K562 (cell line): ENCODE measurements at regions not wholly inside any gene's neighbourhood (a gene's known extent, or its start where the extent isn't known, plus 50 kb on each side); places are given as distances from the start of the nearest gene placed in this dataset.
A peak's percentile ranks its signal among the peaks of the same experiment; 100 is the strongest.

Experiments
- ATAC-seq: fragments of 200-7000 bp; cut with Tn5 transposase; 3 replicates; pipeline ENCODE4 v1.9.1; 2020; ENCODE audit warnings: moderate library complexity
- BruUV-seq: library from RNA; stranded (reverse); fragments of 400-500 nt; replicated peaks from 2 replicates; lab custom pipeline; 2021; lab: Mats Ljungman, UMichigan
- CTCF ChIA-PET: fragments of 300-600 bp; formaldehyde crosslinking; extraction: SDS; loops from one replicate; lab custom pipeline; 2021; ENCODE audit warnings: low intra/inter-chr PET ratio; lab: Yijun Ruan, JAX
- POLR2A ChIA-PET: fragments of 300-600, 350-650 bp; sonication (Branson Sonifier 250); formaldehyde crosslinking; extraction: SDS; loops from one replicate; lab custom pipeline; 2021; ENCODE audit warnings: antibody characterized with exemption, inconsistent platforms; lab: Yijun Ruan, JAX
- DNase-seq, 4 experiments: peaks; one replicate each; pipeline versions ENCODE4 v3.0.0 to v3.0.0-alpha.2; 2011 to 2018; ENCODE audit warnings: low spot score in 3 of 4, mixed read lengths in 3 of 4; ENCODE audit errors: extremely low read depth in 1 of 4
- FAIRE-seq: peaks from 2 replicates; lab custom pipeline; 2011; peaks lifted over from hg19 to GRCh38; lab: Jason Lieb, UNC
- H2AFZ ChIP-seq: 2 replicates; pipeline ENCODE4 v1.6.0; 2011; ENCODE audit warnings: low read depth, low read length, control low read depth, inconsistent platforms
- H3K27ac ChIP-seq: fragments of 200-600 bp; 3 replicates; pipeline ENCODE4 v1.8.0; 2011; ENCODE audit warnings: low read depth, mild to moderate bottlenecking, control low read depth, inconsistent platforms, low read length, moderate library complexity, mixed read lengths; ENCODE audit errors: extremely low read depth
- H3K27me3 ChIP-seq, 2 experiments: fragments of 300-600 bp in 1 of 2; 2 replicates in 1 of 2; 3 replicates in 1 of 2; pipeline versions ENCODE4 v1.6.0 to v1.8.0; 2011; ENCODE audit warnings: inconsistent platforms in 2 of 2, low read length in 2 of 2, mild to moderate bottlenecking in 1 of 2, mixed read lengths in 1 of 2, moderate library complexity in 1 of 2; ENCODE audit not compliant: control insufficient read depth in 2 of 2, insufficient read depth in 2 of 2
- H3K36me3 ChIP-seq: fragments of 300-600 bp; 3 replicates; pipeline ENCODE4 v1.8.0; 2011; ENCODE audit warnings: mild to moderate bottlenecking, low read length, inconsistent platforms; ENCODE audit not compliant: control insufficient read depth, insufficient read depth
- H3K4me1 ChIP-seq, 2 experiments: fragments of 200-600 bp in 1 of 2; replicated peaks in 1 of 2; 2 replicates in 1 of 2; 3 replicates in 1 of 2; pipeline versions ENCODE4 v1.5.1 to v1.8.0; 2011; ENCODE audit warnings: inconsistent platforms in 2 of 2, low read length in 2 of 2, mild to moderate bottlenecking in 1 of 2, mixed read lengths in 1 of 2, moderate library complexity in 1 of 2; ENCODE audit not compliant: control insufficient read depth in 2 of 2, insufficient read depth in 2 of 2
- H3K4me2 ChIP-seq: 2 replicates; pipeline ENCODE4 v1.6.1; 2011; ENCODE audit warnings: low read length, control low read depth, inconsistent platforms, mixed read lengths; ENCODE audit not compliant: insufficient read depth
- H3K4me3 ChIP-seq: fragments of 200-600 bp; sonication (generic), shearing (Covaris generic); 2 replicates; pipeline ENCODE4 v1.5.1; 2016; ENCODE audit warnings: control low read depth, inconsistent platforms
- H3K79me2 ChIP-seq: fragments of 200-600 bp; 3 replicates; pipeline ENCODE4 v1.8.0; 2011; ENCODE audit warnings: low read length, inconsistent platforms; ENCODE audit not compliant: control insufficient read depth, insufficient read depth
- H3K9ac ChIP-seq, 2 experiments: 2 replicates each; pipeline versions ENCODE4 v1.6.0 to v1.6.1; 2011; ENCODE audit warnings: low read depth in 2 of 2, low read length in 2 of 2, control low read depth in 1 of 2, inconsistent platforms in 1 of 2, mild to moderate bottlenecking in 1 of 2, mixed read lengths in 1 of 2; ENCODE audit not compliant: insufficient read depth in 1 of 2
- H3K9me1 ChIP-seq: one replicate; pipeline ENCODE4 v1.6.0; 2011; ENCODE audit warnings: inconsistent platforms, mild to moderate bottlenecking, low read length, moderate library complexity; ENCODE audit not compliant: control insufficient read depth, insufficient read depth
- H3K9me3 ChIP-seq: replicated peaks from 2 replicates; pipeline ENCODE4 v1.5.1; 2011; ENCODE audit warnings: low read depth, low read length, inconsistent platforms; ENCODE audit not compliant: control insufficient read depth, insufficient read depth
- H4K20me1 ChIP-seq: replicated peaks from 2 replicates; pipeline ENCODE4 v1.6.1; 2011; ENCODE audit warnings: low read length, inconsistent platforms, mixed read lengths; ENCODE audit not compliant: control insufficient read depth, insufficient read depth
- CBFA2T2 ChIP-seq: fragments of 450-650 bp; conservative IDR thresholded peaks from 2 replicates; pipeline ENCODE4 v1.6.1; 2017; ENCODE audit warnings: mild to moderate bottlenecking
- CREBBP ChIP-seq: IDR thresholded peaks from one replicate; pipeline ENCODE4 v1.6.1; 2012; ENCODE audit warnings: low read depth, mild to moderate bottlenecking, control low read depth, inconsistent platforms, low read length
- CREM ChIP-seq: IDR thresholded peaks from 2 replicates; pipeline ENCODE4 v1.6.1; 2014; ENCODE audit warnings: antibody characterized with exemption, low read depth
- CTBP1 ChIP-seq: fragments of 450-650 bp; IDR thresholded peaks from 2 replicates; pipeline ENCODE4 v1.6.1; 2016; ENCODE audit warnings: borderline replicate concordance
- E2F1 ChIP-seq: sonication (generic); formaldehyde crosslinking; IDR thresholded peaks from 2 replicates; pipeline ENCODE4 v1.8.1; 2023; ENCODE audit warnings: mild to moderate bottlenecking, missing genetic modification reagents, moderate library complexity
- ETS1 ChIP-seq: conservative IDR thresholded peaks from 2 replicates; pipeline ENCODE4 v1.6.1; 2011; ENCODE audit warnings: low read depth, mild to moderate bottlenecking, low read length; ENCODE audit not compliant: control insufficient read depth
- NELFE ChIP-seq: IDR thresholded peaks from 2 replicates; pipeline ENCODE4 v1.6.1; 2011; ENCODE audit warnings: mild to moderate bottlenecking; ENCODE audit not compliant: insufficient read depth, insufficient read length
- SIN3B ChIP-seq: fragments of 450-650 bp; IDR thresholded peaks from 2 replicates; pipeline ENCODE4 v1.6.1; 2017; ENCODE audit warnings: low read depth, mild to moderate bottlenecking, moderate library complexity
- USF2 ChIP-seq: sonication (generic); formaldehyde crosslinking; IDR thresholded peaks from 2 replicates; pipeline ENCODE4 v1.5.0; 2020; ENCODE audit warnings: missing genetic modification reagents
- ZC3H11A ChIP-seq: IDR thresholded peaks from 2 replicates; pipeline ENCODE4 v1.6.1; 2012; ENCODE audit warnings: low read depth, low read length, improper control_type of control experiment
- ZC3H4 ChIP-seq: sonication (generic); formaldehyde crosslinking; IDR thresholded peaks from 2 replicates; pipeline ENCODE4 v1.9.0; 2021; ENCODE audit warnings: missing genetic modification reagents, borderline replicate concordance
- ZNF316 ChIP-seq: fragments of 450-650 bp; IDR thresholded peaks from 2 replicates; pipeline ENCODE4 v1.6.1; 2016
- ZNF57 ChIP-seq: fragments of 450-650 bp; formaldehyde crosslinking; IDR thresholded peaks from 2 replicates; pipeline ENCODE4 v1.4.0; 2020; ENCODE audit warnings: mild to moderate bottlenecking, moderate library complexity
- WGBS: fragments of 100-300 bp; shearing (Covaris generic); methylation state at CpG from one replicate; pipeline ENCODE4 v1.1.6; 2016; ENCODE audit warnings: low coverage, mixed read lengths; ENCODE audit not compliant: insufficient coverage; ENCODE audit errors: missing lambda C conversion rate; 5-methylcytosine and 5-hydroxymethylcytosine counted together
- in situ Hi-C: fragments of 300-500 bp; cut with MboI; formaldehyde crosslinking; loops from 4 replicates; pipeline ENCODE4 v1.15.0; 2018; ENCODE audit warnings: inconsistent platforms, mixed read lengths
- intact Hi-C: fragments of 100-400 bp; cut with micrococcal nuclease; formaldehyde crosslinking; loops from 2 replicates; pipeline ENCODE4 v1.14.2; 2022

GRCh38 chrX:13927175-13927574 lies 102.5 kb downstream of the GEMIN8 start:
- no peak overlapping the region for H3K9ac ChIP-seq
- no peaks in the 10 kb centered on the region for H4K20me1 ChIP-seq
- BruUV-seq, result no TSS peak
- no peaks in the 10 kb centered on the region for H3K9me1 ChIP-seq
- H2AFZ ChIP-seq, result no peak overlapping the region
- no peak for DNase-seq
- no peaks in the 10 kb centered on the region for H3K9me3 ChIP-seq
- peaks cover 0 to 1% of the 10 kb centered on the region in 2 experiments; a peak in 2 of 5 replicates for H3K27me3 ChIP-seq
- no peak overlapping the region for H3K27ac ChIP-seq
- H3K4me1 ChIP-seq, result no peaks in the 10 kb centered on the region
- intact Hi-C loops, result loop anchor here (10.0 kb wide), 1 partner anchor 98 kb away; the partner anchor contains the start of gene GEMIN8
- POLR2A ChIA-PET, result no interaction called here
- H3K4me2 ChIP-seq, result no peak overlapping the region
- no peak overlapping the region for H3K4me3 ChIP-seq
- H3K36me3 ChIP-seq, result no peaks in the 10 kb centered on the region
- 0% methylated on average over 2 of the region's 2 CpGs for WGBS
- no peak for ATAC-seq
- in situ Hi-C loops, result no loop called here
- TF ChIP-seq ZNF316, result peak; percentile 44
- TF ChIP-seq CREBBP, result no peak
- TF ChIP-seq, all 486 proteins: peak for 1
- no peak for FAIRE-seq
- H3K79me2 ChIP-seq, result no peaks in the 10 kb centered on the region
- CTCF ChIA-PET, result no interaction called here

- no peaks in the 10 kb centered on the region for H3K36me3 ChIP-seq
- H3K79me2 ChIP-seq, result no peaks in the 10 kb centered on the region
- ChIA-PET CTCF (no interaction called here), POLR2A (interaction anchor here (1.0 to 1.1 kb wide), 2 partner anchors 10 to 41 kb away, joined by 3 to 7 read pairs; no protein-coding TSS in a partner anchor)
- no TSS peak for BruUV-seq
- no peak overlapping the region for H3K27ac ChIP-seq
- intact Hi-C loops (loop anchor here (10.0 kb wide), 1 partner anchor 101 kb away; the partner anchor contains the start of gene GEMIN8), in situ Hi-C loops (no loop called here)
- H3K4me3 ChIP-seq, result no peak overlapping the region
- no peak for FAIRE-seq
- 0% methylated on average over 5 of the region's 5 CpGs for WGBS
- peaks cover 0 to 6% of the 10 kb centered on the region in 2 experiments; a peak in 2 of 5 replicates for H3K27me3 ChIP-seq
- H3K9ac ChIP-seq, result no peak overlapping the region
- TF ChIP-seq ZC3H11A (no peak), E2F1 (CRISPR knock-in tag) (no peak), NELFE (no peak), USF2 (CRISPR knock-in tag) (no peak), SIN3B (no peak), ETS1 (no peak), ZNF57 (CRISPR knock-in tag) (no peak), CTBP1 (no peak), CREM (no peak), ZC3H4 (CRISPR knock-in tag) (no peak), CBFA2T2 (no peak)
- DNase-seq, result no peak
- ATAC-seq, result no peak
- H2AFZ ChIP-seq, result no peak overlapping the region
- H4K20me1 ChIP-seq, result no peaks in the 10 kb centered on the region
- no peaks in the 10 kb centered on the region for H3K4me1 ChIP-seq
- H3K9me1 ChIP-seq, result no peaks in the 10 kb centered on the region
- H3K4me2 ChIP-seq, result no peak overlapping the region
- H3K9me3 ChIP-seq, result no peaks in the 10 kb centered on the region
Measured at GRCh38 chrX:13923845-13924244, 105.8 kb downstream of the GEMIN8 start.
